Panc1 (cell line): ENCODE measurements at regions not wholly inside any gene's neighbourhood (a gene's known extent, or its start where the extent isn't known, plus 50 kb on each side); places are given as distances from the start of the nearest gene placed in this dataset.

ENCODE experiments used
- ATAC-seq: fragments of 200-7000 bp; cut with Tn5 transposase; 2 replicates; pipeline ENCODE4 v1.9.1; 2020; ENCODE audit warnings: mild to moderate bottlenecking, moderate library complexity
- BruUV-seq: library from RNA; stranded (reverse); fragments of 400-500 nt; replicated peaks from 2 replicates; lab custom pipeline; 2021; lab: Mats Ljungman, UMichigan
- CTCF ChIA-PET: fragments of 300-600 bp; sonication (Branson Sonifier 250); formaldehyde crosslinking; loops from one replicate; lab custom pipeline; 2022; ENCODE audit warnings: antibody characterized with exemption; lab: Charles Lee
- POLR2A ChIA-PET: fragments of 300-600 bp; sonication (Branson Sonifier 250); formaldehyde crosslinking; loops from one replicate; lab custom pipeline; 2022; ENCODE audit warnings: antibody characterized with exemption; lab: Charles Lee
- DNase-seq: peaks from one replicate; pipeline ENCODE4 v3.0.0-alpha.2; 2010; ENCODE audit warnings: low read depth, low spot score
- H3K27ac ChIP-seq: 2 replicates; pipeline ENCODE4 v1.5.1; 2011; ENCODE audit warnings: mild to moderate bottlenecking, low read length, inconsistent platforms
- H3K27me3 ChIP-seq: fragments of 200-500 bp; sonication (Bioruptor generic); 2 replicates; pipeline ENCODE4 v1.6.0; 2014; ENCODE audit warnings: low read length, inconsistent platforms; ENCODE audit not compliant: control insufficient read depth, insufficient read depth
- H3K36me3 ChIP-seq: fragments of 200-500 bp; sonication (Bioruptor generic); 2 replicates; pipeline ENCODE4 v1.5.1; 2014; ENCODE audit warnings: inconsistent platforms, mild to moderate bottlenecking, low read length, moderate library complexity; ENCODE audit not compliant: control insufficient read depth, insufficient read depth
- H3K4me1 ChIP-seq: 2 replicates; pipeline ENCODE4 v1.5.1; 2011; ENCODE audit warnings: inconsistent platforms, mild to moderate bottlenecking, low read length, moderate library complexity; ENCODE audit not compliant: control insufficient read depth, insufficient read depth
- H3K4me3 ChIP-seq, 2 experiments: 2 replicates each; pipeline ENCODE4 v1.5.1; 2011 to 2012; ENCODE audit warnings: low read depth in 2 of 2, low read length in 2 of 2, mild to moderate bottlenecking in 2 of 2, inconsistent platforms in 1 of 2, moderate library complexity in 1 of 2
- H3K9me3 ChIP-seq: fragments of 200-500 bp; sonication (Bioruptor generic); 2 replicates; pipeline ENCODE4 v1.5.1; 2014; ENCODE audit warnings: low read depth, mild to moderate bottlenecking, inconsistent platforms, low read length, moderate library complexity; ENCODE audit not compliant: control insufficient read depth, insufficient read depth
- POLR2AphosphoS5 ChIP-seq: IDR thresholded peaks from 2 replicates; pipeline ENCODE4 v1.6.1; 2012; ENCODE audit warnings: mild to moderate bottlenecking, low read depth, low read length, moderate library complexity
- SIN3A ChIP-seq: IDR thresholded peaks from 2 replicates; pipeline ENCODE4 v1.6.1; 2012; ENCODE audit warnings: low read depth, mild to moderate bottlenecking, low read length, moderate library complexity, borderline replicate concordance; ENCODE audit not compliant: insufficient read depth
- TCF7L2 ChIP-seq: IDR thresholded peaks from 2 replicates; pipeline ENCODE4 v1.6.1; 2011; ENCODE audit warnings: mild to moderate bottlenecking, low read depth, low read length, inconsistent platforms
- in situ Hi-C: cut with HindIII; loops from 2 replicates; pipeline ENCODE4 v1.10.0; 2016; ENCODE audit warnings: low sequenced_read_pairs, low pct_unique_long_range_greater_than_20kb
- intact Hi-C: fragments of 100-400 bp; cut with micrococcal nuclease; formaldehyde crosslinking; loops from one replicate; pipeline ENCODE4 v1.10.0; 2022; ENCODE audit not compliant: unreplicated experiment
- TF ChIP-seq, protein P1 (sequence below), 2 experiments: IDR thresholded peaks; 2 replicates each; pipeline ENCODE4 v1.6.1; 2011 to 2012; ENCODE audit warnings: low read depth in 2 of 2, control low read depth in 1 of 2, low read length in 1 of 2, mild to moderate bottlenecking in 1 of 2, moderate library complexity in 1 of 2; ENCODE audit not compliant: insufficient read depth in 1 of 2
- TF ChIP-seq, protein P2 (sequence below): fragments of 450-650 bp; IDR thresholded peaks from 2 replicates; pipeline ENCODE4 v1.5.1; 2017; ENCODE audit warnings: mild to moderate bottlenecking

DNA sequence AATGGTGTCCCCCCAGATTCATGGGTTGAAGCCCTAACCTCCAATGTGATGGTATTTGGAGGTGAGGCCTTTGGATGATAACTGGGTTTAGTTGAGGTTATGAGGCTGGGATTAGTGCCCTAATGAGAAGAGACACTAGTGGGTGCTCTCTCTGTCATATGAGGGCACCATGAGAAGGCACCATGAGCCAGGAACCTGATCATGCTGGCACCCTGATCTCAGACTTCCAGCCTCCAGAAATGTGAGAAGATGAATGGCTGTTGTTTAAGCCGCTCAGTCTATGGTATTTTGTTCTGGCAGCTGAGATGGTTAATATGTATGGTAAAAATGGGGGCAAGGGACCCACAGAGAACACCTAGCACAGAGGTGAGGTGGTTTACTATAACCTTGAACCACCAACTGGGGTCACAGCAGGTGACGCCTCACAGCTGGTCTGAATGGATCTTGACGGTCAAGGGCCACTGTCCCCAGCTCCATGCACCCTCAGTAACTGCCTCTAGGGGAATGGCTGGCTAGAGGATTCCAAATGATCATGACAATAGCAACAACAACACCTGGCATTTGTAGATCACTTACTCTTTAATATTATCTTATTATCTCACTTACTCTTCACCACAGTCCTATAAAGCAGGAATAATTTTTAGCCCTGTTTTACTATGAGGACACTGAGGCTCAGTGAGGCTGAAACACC lies 57.1 kb downstream of the FOXI1 start:
- DNase-seq (no peak), ATAC-seq (no peak)
- intact Hi-C loops (no loop called here), in situ Hi-C loops (no loop called here)
- Histone ChIP-seq H3K27ac (peak overlapping the region; percentile 80), H3K4me1 (peaks cover 4% of the 10 kb centered on the region), H3K9me3 (no peaks in the 10 kb centered on the region), H3K27me3 (no peaks in the 10 kb centered on the region), H3K36me3 (no peaks in the 10 kb centered on the region), H3K4me3 (no peak overlapping the region)
- no peak for TF ChIP-seq SIN3A
- TF ChIP-seq POLR2AphosphoS5: no peak
- TF ChIP-seq, protein P1, sequence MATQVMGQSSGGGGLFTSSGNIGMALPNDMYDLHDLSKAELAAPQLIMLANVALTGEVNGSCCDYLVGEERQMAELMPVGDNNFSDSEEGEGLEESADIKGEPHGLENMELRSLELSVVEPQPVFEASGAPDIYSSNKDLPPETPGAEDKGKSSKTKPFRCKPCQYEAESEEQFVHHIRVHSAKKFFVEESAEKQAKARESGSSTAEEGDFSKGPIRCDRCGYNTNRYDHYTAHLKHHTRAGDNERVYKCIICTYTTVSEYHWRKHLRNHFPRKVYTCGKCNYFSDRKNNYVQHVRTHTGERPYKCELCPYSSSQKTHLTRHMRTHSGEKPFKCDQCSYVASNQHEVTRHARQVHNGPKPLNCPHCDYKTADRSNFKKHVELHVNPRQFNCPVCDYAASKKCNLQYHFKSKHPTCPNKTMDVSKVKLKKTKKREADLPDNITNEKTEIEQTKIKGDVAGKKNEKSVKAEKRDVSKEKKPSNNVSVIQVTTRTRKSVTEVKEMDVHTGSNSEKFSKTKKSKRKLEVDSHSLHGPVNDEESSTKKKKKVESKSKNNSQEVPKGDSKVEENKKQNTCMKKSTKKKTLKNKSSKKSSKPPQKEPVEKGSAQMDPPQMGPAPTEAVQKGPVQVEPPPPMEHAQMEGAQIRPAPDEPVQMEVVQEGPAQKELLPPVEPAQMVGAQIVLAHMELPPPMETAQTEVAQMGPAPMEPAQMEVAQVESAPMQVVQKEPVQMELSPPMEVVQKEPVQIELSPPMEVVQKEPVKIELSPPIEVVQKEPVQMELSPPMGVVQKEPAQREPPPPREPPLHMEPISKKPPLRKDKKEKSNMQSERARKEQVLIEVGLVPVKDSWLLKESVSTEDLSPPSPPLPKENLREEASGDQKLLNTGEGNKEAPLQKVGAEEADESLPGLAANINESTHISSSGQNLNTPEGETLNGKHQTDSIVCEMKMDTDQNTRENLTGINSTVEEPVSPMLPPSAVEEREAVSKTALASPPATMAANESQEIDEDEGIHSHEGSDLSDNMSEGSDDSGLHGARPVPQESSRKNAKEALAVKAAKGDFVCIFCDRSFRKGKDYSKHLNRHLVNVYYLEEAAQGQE (IDR thresholded peaks at IDR 0.05; ENCODE audit: insufficient read depth in 1 of 2, low read depth in 2 of 2, low read length in 1 of 2): no peak
- TF ChIP-seq, protein P2, sequence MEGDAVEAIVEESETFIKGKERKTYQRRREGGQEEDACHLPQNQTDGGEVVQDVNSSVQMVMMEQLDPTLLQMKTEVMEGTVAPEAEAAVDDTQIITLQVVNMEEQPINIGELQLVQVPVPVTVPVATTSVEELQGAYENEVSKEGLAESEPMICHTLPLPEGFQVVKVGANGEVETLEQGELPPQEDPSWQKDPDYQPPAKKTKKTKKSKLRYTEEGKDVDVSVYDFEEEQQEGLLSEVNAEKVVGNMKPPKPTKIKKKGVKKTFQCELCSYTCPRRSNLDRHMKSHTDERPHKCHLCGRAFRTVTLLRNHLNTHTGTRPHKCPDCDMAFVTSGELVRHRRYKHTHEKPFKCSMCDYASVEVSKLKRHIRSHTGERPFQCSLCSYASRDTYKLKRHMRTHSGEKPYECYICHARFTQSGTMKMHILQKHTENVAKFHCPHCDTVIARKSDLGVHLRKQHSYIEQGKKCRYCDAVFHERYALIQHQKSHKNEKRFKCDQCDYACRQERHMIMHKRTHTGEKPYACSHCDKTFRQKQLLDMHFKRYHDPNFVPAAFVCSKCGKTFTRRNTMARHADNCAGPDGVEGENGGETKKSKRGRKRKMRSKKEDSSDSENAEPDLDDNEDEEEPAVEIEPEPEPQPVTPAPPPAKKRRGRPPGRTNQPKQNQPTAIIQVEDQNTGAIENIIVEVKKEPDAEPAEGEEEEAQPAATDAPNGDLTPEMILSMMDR: no peak
- TF ChIP-seq TCF7L2: no peak
- ChIA-PET CTCF (no interaction called here), POLR2A (no interaction called here)
- no TSS peak for BruUV-seq

DNA sequence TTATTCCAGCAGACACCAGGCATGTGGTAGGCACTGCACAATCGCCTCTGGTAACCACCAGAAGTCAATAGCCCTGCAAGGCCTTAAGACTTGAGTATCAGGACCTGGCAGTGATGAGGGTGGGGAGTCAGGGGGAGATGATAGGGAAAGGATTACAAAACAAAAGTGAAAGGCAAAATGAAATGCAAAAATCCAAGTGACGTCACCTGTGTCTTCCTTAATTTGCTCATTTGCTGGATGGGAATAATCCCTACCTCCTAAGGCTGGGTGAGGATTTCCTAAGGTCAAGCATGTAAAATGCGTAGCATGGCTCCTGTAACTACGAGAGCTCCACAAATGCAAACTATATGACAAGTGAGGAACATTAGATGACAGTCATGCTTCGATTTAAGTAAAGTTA lies 58.4 kb downstream of the FOXI1 start:
- CTCF ChIA-PET: no interaction called here

More for the DNA sequence above, 58.4 kb downstream of the FOXI1 start:
- no peak overlapping the region for H3K4me3 ChIP-seq
- no peaks in the 10 kb centered on the region for H3K9me3 ChIP-seq
- H3K36me3 ChIP-seq: no peaks in the 10 kb centered on the region
- H3K27me3 ChIP-seq: no peaks in the 10 kb centered on the region
- ATAC-seq (no peak), DNase-seq (no peak)
- in situ Hi-C loops (no loop called here), intact Hi-C loops (no loop called here)
- POLR2A ChIA-PET: no interaction called here
- peaks cover 4% of the 10 kb centered on the region for H3K4me1 ChIP-seq
- no TSS peak for BruUV-seq
- TF ChIP-seq TCF7L2 (no peak), POLR2AphosphoS5 (no peak), SIN3A (no peak)
- TF ChIP-seq, protein P2: no peak
- TF ChIP-seq, protein P1 (IDR thresholded peaks at IDR 0.05; ENCODE audit: insufficient read depth in 1 of 2, low read depth in 2 of 2, low read length in 1 of 2): no peak
- H3K27ac ChIP-seq: peak overlapping the region; percentile 80
